Ovary (tissue), 7 donors: ENCODE measurements at regions not wholly inside any gene's neighbourhood (a gene's known extent, or its start where the extent isn't known, plus 50 kb on each side); places are given as distances from the start of the nearest gene placed in this dataset.

Experiments
- DNase-seq, 5 donors: peaks; one replicate each; pipeline ENCODE4 v3.0.0-alpha.2; 2019 to 2020
- H3K27ac ChIP-seq, 2 donors: fragments of 200-600 bp; one replicate each; pipeline versions ENCODE4 v1.5.1 to v1.8.0; 2019 to 2022
- H3K27me3 ChIP-seq: fragments of 200-600 bp; one replicate; pipeline ENCODE4 v1.8.0; 2022
- H3K36me3 ChIP-seq: fragments of 200-600 bp; sonication (generic); one replicate; pipeline ENCODE4 v1.5.1; 2019
- H3K4me1 ChIP-seq: one replicate; pipeline ENCODE4 v1.8.1; 2013; ENCODE audit warnings: mild to moderate bottlenecking, moderate library complexity; ENCODE audit not compliant: insufficient read depth
- H3K4me3 ChIP-seq: fragments of 200-600 bp; sonication (generic); one replicate; pipeline ENCODE4 v1.5.1; 2017
- H3K9me3 ChIP-seq, 2 donors: fragments of 200-600 bp in 1 of 2; sonication (generic) in 1 of 2; one replicate each; pipeline versions ENCODE4 v1.5.1 to v1.8.1; 2013 to 2019; ENCODE audit warnings: mild to moderate bottlenecking in 1 of 2, moderate library complexity in 1 of 2
- CTCF ChIP-seq, 3 donors: fragments of 450-650 bp in 2 of 3; fragments of 200-600 bp in 1 of 3; IDR thresholded peaks; one replicate each; pipeline versions ENCODE4 v1.5.1 to v1.8.0; 2016 to 2022; ENCODE audit warnings: antibody characterized with exemption in 3 of 3, mild to moderate bottlenecking in 1 of 3
- EP300 ChIP-seq: sonication (generic); formaldehyde crosslinking; IDR thresholded peaks from one replicate; pipeline ENCODE4 v1.6.1; 2017; ENCODE audit warnings: antibody characterized with exemption
- POLR2A ChIP-seq: fragments of 450-650 bp; IDR thresholded peaks from one replicate; pipeline ENCODE4 v1.6.1; 2017; ENCODE audit warnings: antibody characterized with exemption, mild to moderate bottlenecking, moderate library complexity
- WGBS, 3 donors: extraction: QIAGEN DNeasy Blood & Tissue Kit in 1 of 3; methylation state at CpG; one replicate each; pipeline versions ENCODE4 v1.1.5 to v1.1.7; 2013 to 2017; 5-methylcytosine and 5-hydroxymethylcytosine counted together
- intact Hi-C, 4 donors: fragments of 100-400 bp; cut with DNase I; formaldehyde crosslinking; loops; one replicate each; pipeline versions ENCODE4 v1.11.0 to v1.15.1; 2022 to 2023
- donor health status: DM: no; HTN: no; CAD: no; lungs with moderate emphysema.
- donor health status: DM: no; HTN: no; CAD: no.
- donor health status: Bipolar disorder and iron deficiency.
- donor health status: DM: no; HTN: no; CAD: no.
- donor health status: DM: yes; HTN: yes; CAD: no.

- Histone ChIP-seq H3K27ac (no peak overlapping the region), H3K4me3 (no peak overlapping the region), H3K9me3 (no peaks in the 10 kb centered on the region), H3K27me3 (no peaks in the 10 kb centered on the region), H3K4me1 (no peaks in the 10 kb centered on the region), H3K36me3 (no peaks in the 10 kb centered on the region)
- no peak for TF ChIP-seq CTCF (IDR thresholded peaks at IDR 0.05)
- no peak for TF ChIP-seq EP300
- no peak for TF ChIP-seq POLR2A
- DNase-seq = no peak
- 76 to 84% (median 79%) methylated on average over 5 of the region's 5 CpGs for WGBS, 3 donors
- intact Hi-C loops = no loop called here
Measured at GRCh38 chr20:48478370-48478769, 349.4 kb downstream of the PREX1 start.

GRCh38 chr20:48476854-48477253, 350.9 kb downstream of the PREX1 start:
- WGBS, 3 donors = 45 to 67% (median 52%) methylated on average over 11 of the region's 11 CpGs

GRCh38 chr20:48474022-48474421, 353.8 kb downstream of the PREX1 start:
- Histone ChIP-seq H3K36me3 (no peaks in the 10 kb centered on the region), H3K4me3 (no peak overlapping the region), H3K27ac (no peak overlapping the region), H3K4me1 (no peaks in the 10 kb centered on the region), H3K27me3 (no peaks in the 10 kb centered on the region), H3K9me3 (no peaks in the 10 kb centered on the region)
- no peak for DNase-seq
- intact Hi-C loops = no loop called here
- WGBS, 3 donors = 76 to 78% (median 76%) methylated on average over 5 of the region's 5 CpGs
- TF ChIP-seq CTCF (IDR thresholded peaks at IDR 0.05) (no peak), EP300 (no peak), POLR2A (no peak)

More at GRCh38 chr20:48476854-48477253, 350.9 kb downstream of the PREX1 start:
- no peak overlapping the region for H3K27ac ChIP-seq
- H3K9me3 ChIP-seq = no peaks in the 10 kb centered on the region
- H3K4me3 ChIP-seq = no peak overlapping the region
- TF ChIP-seq CTCF (IDR thresholded peaks at IDR 0.05) (no peak), EP300 (no peak), POLR2A (no peak)
- no peaks in the 10 kb centered on the region for H3K4me1 ChIP-seq
- no peaks in the 10 kb centered on the region for H3K36me3 ChIP-seq
- no peaks in the 10 kb centered on the region for H3K27me3 ChIP-seq
- intact Hi-C loops = no loop called here
- no peak for DNase-seq

GRCh38 chr20:48471759-48472408, 355.9 kb downstream of the PREX1 start:
- Histone ChIP-seq H3K27ac (no peak overlapping the region), H3K4me1 (no peaks in the 10 kb centered on the region), H3K36me3 (no peaks in the 10 kb centered on the region), H3K27me3 (no peaks in the 10 kb centered on the region), H3K9me3 (no peaks in the 10 kb centered on the region), H3K4me3 (no peak overlapping the region)
- 38 to 57% (median 42%) methylated on average over 9 of the region's 9 CpGs for WGBS, 3 donors
- TF ChIP-seq EP300 = no peak
- no peak for TF ChIP-seq CTCF (IDR thresholded peaks at IDR 0.05)
- intact Hi-C loops = no loop called here
- DNase-seq = no peak
